ENCODE measurements at regions not wholly inside any gene's neighbourhood (a gene's known extent, or its start where the extent isn't known, plus 50 kb on each side); places are given as distances from the start of the nearest gene placed in this dataset.

DNA sequence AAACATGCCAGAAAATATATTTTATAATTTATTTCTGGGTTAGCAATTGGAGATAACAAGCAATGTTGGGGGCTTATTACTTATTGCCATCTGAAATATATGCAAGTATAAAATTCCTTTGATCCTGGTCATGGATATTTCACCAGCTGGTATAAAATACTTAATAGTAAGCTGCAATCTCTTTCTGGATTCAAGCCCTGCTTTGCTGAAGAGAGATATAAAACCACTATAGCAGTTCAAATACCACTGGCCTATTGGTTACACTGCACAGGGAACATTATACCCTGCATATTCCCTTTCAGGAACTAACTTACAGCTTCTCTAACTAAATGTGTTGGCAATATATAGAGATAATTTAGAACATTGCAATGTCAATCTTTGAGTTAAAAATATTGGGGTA, 546.2 kb upstream of the ATP2B1 start:
- no peak for TF ChIP-seq CTCF (IDR thresholded peaks at IDR 0.05; ENCODE audit: insufficient read depth, low read length, poor library complexity, severe bottlenecking)
- no peak for TF ChIP-seq EZH2phosphoT487 (conservative IDR thresholded peaks at IDR 0.05; ENCODE audit: low read length)
